ENCODE measurements at regions not wholly inside any gene's neighbourhood (a gene's known extent, or its start where the extent isn't known, plus 50 kb on each side); places are given as distances from the start of the nearest gene placed in this dataset.
"Not testable (repeated sequence)": the region's sequence is repeated elsewhere in the genome, so short reads cannot be mapped to it uniquely, and the experiment has no call there.

GRCh38 chr5:17083276-17083675 is 134.2 kb upstream of the BASP1 start:
- DNase-seq (ENCODE audit: low read depth, low spot score), result not testable (repeated sequence)

GRCh38 chr5:17087035-17087434 is 130.4 kb upstream of the BASP1 start:
- no peak for DNase-seq (ENCODE audit: low read depth, low spot score)

- no peak for DNase-seq (ENCODE audit: low read depth, low spot score)
These were observed 129.4 kb upstream of the BASP1 start for GRCh38 chr5:17088051-17088450.

- DNase-seq (ENCODE audit: low read depth, low spot score), result no peak
These were observed 128.4 kb upstream of the BASP1 start for GRCh38 chr5:17089001-17089400.

- no peak for DNase-seq (ENCODE audit: low read depth, low spot score)
These were observed 127.7 kb upstream of the BASP1 start for GRCh38 chr5:17089690-17090089.

- DNase-seq (ENCODE audit: low read depth, low spot score), result no peak
These were observed 126.6 kb upstream of the BASP1 start for GRCh38 chr5:17090839-17091238.

- DNase-seq (ENCODE audit: low read depth, low spot score), result no peak
These were observed 122.6 kb upstream of the BASP1 start for GRCh38 chr5:17094830-17095229.

GRCh38 chr5:17096952-17097695 is 120.3 kb upstream of the BASP1 start:
- DNase-seq (ENCODE audit: low read depth, low spot score), result no peak

- no peak for DNase-seq (ENCODE audit: low read depth, low spot score)
These were observed 117.5 kb upstream of the BASP1 start for GRCh38 chr5:17099946-17100345.

- no peak for DNase-seq (ENCODE audit: low read depth, low spot score)
These were observed 114.0 kb upstream of the BASP1 start for GRCh38 chr5:17103461-17103860.

GRCh38 chr5:17105744-17106418 is 111.5 kb upstream of the BASP1 start:
- DNase-seq (ENCODE audit: low read depth, low spot score), result no peak

- DNase-seq (ENCODE audit: low read depth, low spot score), result no peak
These were observed 110.9 kb upstream of the BASP1 start for GRCh38 chr5:17106521-17106920.

GRCh38 chr5:17112091-17112716 is 105.2 kb upstream of the BASP1 start:
- DNase-seq (ENCODE audit: low read depth, low spot score), result not testable (repeated sequence)

GRCh38 chr5:17113174-17113958 is 104.1 kb upstream of the BASP1 start:
- DNase-seq (ENCODE audit: low read depth, low spot score), result no peak

- DNase-seq (ENCODE audit: low read depth, low spot score), result no peak
These were observed 103.2 kb upstream of the BASP1 start for GRCh38 chr5:17114233-17114632.

GRCh38 chr5:17114715-17115599 is 102.5 kb upstream of the BASP1 start:
- DNase-seq (ENCODE audit: low read depth, low spot score), result no peak

- DNase-seq (ENCODE audit: low read depth, low spot score), result no peak
These were observed 101.6 kb upstream of the BASP1 start for GRCh38 chr5:17115855-17116254.

GRCh38 chr5:17118631-17119030 is 98.8 kb upstream of the BASP1 start:
- no peak for DNase-seq (ENCODE audit: low read depth, low spot score)

- no peak for DNase-seq (ENCODE audit: low read depth, low spot score)
These were observed 97.2 kb upstream of the BASP1 start for GRCh38 chr5:17120209-17120608.

GRCh38 chr5:17121776-17122175 is 95.7 kb upstream of the BASP1 start:
- DNase-seq (ENCODE audit: low read depth, low spot score), result no peak

- no peak for DNase-seq (ENCODE audit: low read depth, low spot score)
These were observed 94.4 kb upstream of the BASP1 start for GRCh38 chr5:17123010-17123409.

Data from iPS DF 19.7 (cell line).